Fibroblast of the aortic adventitia (primary cell): ENCODE measurements at regions not wholly inside any gene's neighbourhood (a gene's known extent, or its start where the extent isn't known, plus 50 kb on each side); places are given as distances from the start of the nearest gene placed in this dataset.
"Not testable (repeated sequence)": the region's sequence is repeated elsewhere in the genome, so short reads cannot be mapped to it uniquely, and the experiment has no call there.

Experiments used
- DNase-seq: peaks from one replicate; pipeline ENCODE4 v3.0.0-alpha.2; 2010; ENCODE audit warnings: low read depth
- H3K4me3 ChIP-seq: 2 replicates; pipeline ENCODE4 v1.5.1; 2011; ENCODE audit warnings: low read depth, mild to moderate bottlenecking, control low read depth, low read length, moderate library complexity
- CTCF ChIP-seq: IDR thresholded peaks from 2 replicates; pipeline ENCODE4 v1.5.1; 2011; ENCODE audit warnings: mild to moderate bottlenecking, low read length, control low read depth, inconsistent platforms; ENCODE audit not compliant: insufficient read depth

DNA sequence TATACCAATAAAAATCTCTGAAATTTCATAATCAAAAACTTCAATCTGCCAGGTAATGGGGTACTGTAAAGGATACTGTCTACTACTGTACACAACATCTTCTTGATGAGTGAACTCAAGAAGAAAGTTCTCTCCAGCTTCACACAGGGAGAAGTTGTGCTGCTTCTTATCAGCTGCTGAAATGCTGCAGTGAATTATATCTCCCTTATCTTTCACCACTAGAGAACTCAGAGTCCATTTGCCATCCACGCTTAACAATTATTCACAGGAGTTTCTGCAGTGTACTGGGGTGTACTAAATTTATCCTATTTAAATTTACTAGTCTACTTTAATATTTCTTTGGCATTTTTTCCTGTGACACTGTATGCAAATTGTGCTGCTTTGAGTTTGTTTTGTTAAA lies 384.8 kb downstream of the TFAP2B start:
- no peak for DNase-seq
- TF ChIP-seq CTCF = no peak
- no peak overlapping the region for H3K4me3 ChIP-seq

DNA sequence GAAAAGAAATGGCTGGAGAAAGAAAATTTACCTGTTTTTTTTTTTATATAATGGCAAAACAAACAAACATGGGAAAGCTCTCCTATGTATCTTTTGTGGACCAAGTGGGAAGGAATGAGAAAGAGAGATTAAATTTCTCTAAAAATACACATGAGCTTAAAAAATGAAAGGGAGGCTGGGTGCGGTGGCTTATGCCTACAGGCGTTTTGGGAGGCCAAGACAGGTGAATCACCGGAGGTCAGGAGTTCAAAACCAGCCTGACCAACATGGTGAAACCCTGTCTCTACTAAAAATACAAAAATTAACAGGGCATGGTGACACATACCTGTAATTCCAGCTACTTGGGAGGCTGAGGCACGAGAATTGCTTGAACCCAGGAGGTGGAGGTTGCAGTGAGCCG lies 388.0 kb downstream of the TFAP2B start:
- DNase-seq, H3K4me3 ChIP-seq: not testable (repeated sequence)

DNA sequence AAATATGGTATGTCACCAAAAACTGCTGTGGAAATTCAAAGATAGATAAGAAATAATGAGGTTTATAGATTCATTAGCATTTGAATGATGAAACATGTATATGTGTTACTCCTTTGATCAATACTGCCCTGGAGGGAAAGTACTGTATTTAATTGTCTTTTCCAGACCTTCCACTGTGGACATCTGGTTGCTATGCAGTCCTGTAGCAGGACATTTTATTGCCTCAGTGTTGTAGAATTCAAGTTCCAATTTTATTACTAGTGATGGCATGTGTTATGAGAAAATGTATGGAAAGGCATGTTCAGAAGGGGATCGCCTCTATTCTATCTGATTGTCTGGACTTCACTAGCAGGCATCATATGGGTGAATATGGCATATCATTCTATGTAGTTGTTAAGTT lies 391.0 kb downstream of the TFAP2B start:
- TF ChIP-seq CTCF = no peak
- H3K4me3 ChIP-seq = no peak overlapping the region
- DNase-seq = no peak

GRCh38 chr6:51213811-51214210 lies 395.1 kb downstream of the TFAP2B start:
- DNase-seq = no peak
- no peak for TF ChIP-seq CTCF
- H3K4me3 ChIP-seq = no peak overlapping the region

DNA sequence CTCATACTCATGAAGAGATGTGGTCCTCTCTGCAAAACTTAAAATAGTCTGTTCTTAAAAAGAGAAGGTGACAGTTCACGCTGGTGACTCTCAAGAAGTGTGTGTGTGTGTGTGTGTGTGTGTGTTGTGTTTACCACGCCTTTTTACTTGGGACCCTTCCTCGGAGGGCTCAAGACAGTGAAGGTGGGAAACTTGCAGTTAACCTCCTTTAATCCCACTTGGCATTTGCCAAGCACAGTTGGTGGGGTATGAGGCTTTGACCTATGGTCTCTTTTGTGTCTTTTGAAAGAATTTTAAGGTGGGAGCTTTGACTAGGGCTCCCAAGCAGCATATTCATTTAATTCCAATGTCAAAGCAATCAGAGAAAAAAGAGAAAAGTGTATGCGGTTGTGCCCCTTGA lies 395.8 kb downstream of the TFAP2B start:
- no peak for TF ChIP-seq CTCF
- no peak overlapping the region for H3K4me3 ChIP-seq
- DNase-seq = no peak

- no peak for TF ChIP-seq CTCF
- H3K4me3 ChIP-seq = no peak overlapping the region
- DNase-seq = no peak
Observed at GRCh38 chr6:51218181-51218580, 399.5 kb downstream of the TFAP2B start.

DNA sequence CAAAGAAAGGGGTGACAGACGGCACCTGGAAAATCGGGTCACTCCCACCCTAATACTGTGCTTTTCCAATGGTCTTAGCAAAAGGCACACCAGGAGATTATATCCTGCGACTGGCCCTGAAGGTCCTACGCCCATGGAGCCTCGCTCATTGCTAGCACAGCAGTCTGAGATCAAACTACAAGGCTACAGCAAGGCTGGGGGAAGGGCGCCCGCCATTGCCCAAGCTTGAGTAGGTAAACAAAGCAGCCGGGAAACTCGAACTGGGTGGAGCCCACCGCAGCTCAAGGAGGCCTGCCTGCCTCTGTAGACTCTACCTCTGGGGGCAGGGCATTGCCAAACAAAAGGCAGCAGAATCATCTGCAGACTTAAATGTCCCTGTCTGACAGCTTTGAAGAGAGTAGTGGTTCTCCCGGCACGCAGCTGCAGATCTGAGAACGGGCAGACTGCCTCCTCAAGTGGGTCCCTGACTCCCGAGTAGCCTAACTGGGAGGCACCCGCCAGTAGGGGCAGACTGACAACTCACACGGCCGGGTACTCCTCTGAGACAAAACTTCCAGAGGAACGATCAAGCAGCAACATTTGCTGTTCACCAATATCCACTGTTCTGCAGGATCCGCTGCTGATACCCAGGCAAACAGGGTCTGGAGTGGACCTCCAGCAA lies 406.0 kb downstream of the TFAP2B start:
- not testable (repeated sequence) for DNase-seq, H3K4me3 ChIP-seq

- DNase-seq = no peak
- TF ChIP-seq CTCF = no peak
- no peak overlapping the region for H3K4me3 ChIP-seq
Observed at GRCh38 chr6:51241376-51241775, 422.7 kb downstream of the TFAP2B start.
